HuH-7 (cell line): ENCODE measurements at regions not wholly inside any gene's neighbourhood (a gene's known extent, or its start where the extent isn't known, plus 50 kb on each side); places are given as distances from the start of the nearest gene placed in this dataset.

Source experiments
- DNase-seq: peaks from one replicate; pipeline ENCODE4 v3.0.0; 2011; ENCODE audit warnings: low spot score

GRCh38 chr5:111869681-111870080 lies 112.7 kb upstream of the NREP start:
- DNase-seq, result no peak

DNA sequence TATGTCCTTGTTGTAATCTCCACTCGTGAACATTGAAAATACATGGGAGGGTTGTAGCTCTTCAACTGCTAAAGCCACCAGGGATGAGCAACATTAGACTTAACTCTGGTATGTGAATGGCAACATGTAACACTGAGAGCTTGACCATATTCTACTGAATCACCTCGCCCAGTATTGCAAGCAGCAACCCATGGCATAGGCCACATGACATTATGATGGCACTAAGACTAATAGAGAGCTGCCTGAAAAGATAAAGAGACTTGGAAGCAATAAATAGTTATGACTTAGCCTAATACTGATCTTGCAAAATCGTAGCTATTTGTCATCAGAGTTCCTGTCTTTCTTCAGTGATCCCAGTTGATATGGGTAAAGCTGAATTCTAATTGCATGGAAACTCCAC lies 108.4 kb upstream of the NREP start:
- DNase-seq, result no peak

GRCh38 chr5:111863801-111864200 lies 106.8 kb upstream of the NREP start:
- DNase-seq, result no peak

- DNase-seq, result no peak
These were observed 102.7 kb upstream of the NREP start for GRCh38 chr5:111859533-111860270.

DNA sequence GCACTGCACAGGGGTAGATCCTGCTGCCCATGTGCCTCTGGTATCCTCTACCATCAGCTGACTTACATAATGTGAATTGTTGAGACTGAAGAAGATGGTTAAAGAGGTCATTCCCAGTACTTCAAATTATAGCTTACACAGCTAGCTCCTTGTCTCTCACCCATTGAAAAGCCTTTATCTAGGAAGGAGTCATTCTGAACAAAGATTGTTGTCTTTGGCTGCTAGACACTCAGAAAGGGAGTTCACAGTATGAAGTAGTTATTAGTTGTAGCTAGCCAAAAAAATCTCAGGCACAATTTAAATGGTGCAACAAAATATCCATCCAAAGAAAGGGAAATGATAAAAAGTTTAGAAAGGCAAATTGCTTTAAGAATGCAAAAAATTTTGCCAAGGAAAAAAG lies 102.0 kb upstream of the NREP start:
- no peak for DNase-seq

DNA sequence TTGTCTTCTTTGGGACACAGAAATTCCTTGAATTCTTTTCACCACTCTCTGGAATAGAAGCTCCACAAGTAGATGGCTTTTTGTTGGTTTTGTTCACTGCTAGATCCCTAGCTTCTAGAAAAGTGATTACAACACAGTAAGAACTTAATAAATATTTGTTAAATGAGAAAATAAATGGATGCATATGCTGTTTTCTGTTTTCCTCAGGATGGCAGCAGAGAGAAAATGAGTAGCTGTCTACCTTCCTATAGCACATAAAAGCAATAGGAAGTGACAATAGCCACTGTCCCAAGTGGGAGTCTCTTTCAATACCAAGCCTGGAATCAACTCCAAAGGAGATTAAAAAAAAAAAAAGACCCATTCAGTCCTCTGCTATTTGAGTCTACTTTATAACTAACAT lies 100.6 kb upstream of the NREP start:
- no peak for DNase-seq

DNA sequence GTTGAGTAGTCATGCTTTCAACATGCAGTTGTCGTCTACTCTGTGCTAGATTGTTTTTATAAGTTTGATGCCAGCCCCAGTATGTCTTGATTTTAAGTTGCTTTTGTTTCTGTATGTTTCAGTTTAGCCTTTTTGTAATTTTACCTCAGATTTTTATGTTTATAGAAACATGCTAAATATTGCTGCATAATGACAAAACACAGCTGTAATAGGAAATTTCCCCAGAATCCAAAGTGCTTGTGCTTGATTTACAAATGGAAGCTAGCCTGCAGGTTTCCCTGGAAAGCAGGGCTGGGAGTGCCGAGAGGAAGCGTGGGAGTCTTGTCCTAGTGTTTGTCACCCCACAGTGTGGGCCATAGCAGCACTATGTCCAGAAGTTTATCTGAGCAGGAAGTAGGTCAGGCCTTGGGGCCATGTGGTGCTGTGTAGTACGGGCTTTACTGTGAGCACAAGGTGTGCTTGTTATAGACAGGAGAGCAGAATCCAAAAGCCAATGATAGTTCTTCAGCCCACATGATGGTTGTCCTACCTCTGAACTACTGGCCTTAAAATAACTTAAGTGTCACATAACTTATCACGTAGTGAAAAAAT lies 100.0 kb upstream of the NREP start:
- DNase-seq, result no peak

- no peak for DNase-seq
These were observed 98.4 kb upstream of the NREP start for GRCh38 chr5:111855356-111855755.

- DNase-seq, result no peak
These were observed 97.2 kb upstream of the NREP start for GRCh38 chr5:111854186-111854585.

- no peak for DNase-seq
These were observed 96.8 kb upstream of the NREP start for GRCh38 chr5:111853748-111854147.

DNA sequence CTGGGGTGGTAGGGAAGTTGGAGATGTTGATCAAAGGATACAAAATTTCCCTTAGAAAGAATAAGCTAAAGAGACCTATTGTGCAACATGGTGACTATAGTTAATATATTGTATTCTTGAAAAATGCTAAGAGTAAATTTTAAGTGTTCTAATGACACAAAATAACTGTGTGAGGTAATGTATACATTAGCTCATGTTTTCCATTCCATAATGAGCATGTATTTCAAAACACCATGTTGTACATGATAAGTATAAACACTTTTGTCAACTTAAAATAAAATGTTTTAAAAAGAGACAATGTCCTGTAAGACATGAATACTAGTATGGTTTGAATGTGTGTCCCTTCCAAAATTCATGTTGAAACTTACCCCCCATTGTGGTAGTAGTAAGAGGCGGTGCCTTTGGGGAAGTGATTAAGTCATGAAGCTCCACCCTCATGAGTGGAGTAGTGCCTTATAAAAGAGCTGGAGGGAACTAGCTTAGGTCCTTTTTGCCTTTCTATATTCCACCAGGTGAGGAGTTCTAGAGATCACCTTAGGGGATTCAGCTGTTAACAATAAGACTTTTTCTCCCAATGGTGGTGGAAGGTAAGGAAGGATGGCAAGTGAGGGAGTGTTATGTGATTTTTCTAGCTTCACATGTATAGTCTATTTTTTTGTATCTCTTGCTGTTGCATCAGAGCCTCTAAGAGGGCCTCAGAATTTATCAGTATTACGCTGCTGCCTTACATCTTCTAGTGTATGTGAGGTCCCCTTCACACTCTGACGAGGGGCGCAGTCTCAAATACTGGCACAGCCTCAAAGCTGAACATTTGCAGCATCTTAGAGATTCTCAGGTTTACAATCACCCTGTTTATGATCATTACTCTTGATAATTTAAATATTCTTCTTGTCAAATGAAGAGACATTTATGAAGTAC lies 94.9 kb upstream of the NREP start:
- no peak for DNase-seq

GRCh38 chr5:111848476-111848875 lies 91.5 kb upstream of the NREP start:
- DNase-seq, result no peak

GRCh38 chr5:111847052-111847925 lies 90.3 kb upstream of the NREP start:
- DNase-seq, result no peak

GRCh38 chr5:111840036-111840674 lies 83.2 kb upstream of the NREP start:
- DNase-seq, result no peak

DNA sequence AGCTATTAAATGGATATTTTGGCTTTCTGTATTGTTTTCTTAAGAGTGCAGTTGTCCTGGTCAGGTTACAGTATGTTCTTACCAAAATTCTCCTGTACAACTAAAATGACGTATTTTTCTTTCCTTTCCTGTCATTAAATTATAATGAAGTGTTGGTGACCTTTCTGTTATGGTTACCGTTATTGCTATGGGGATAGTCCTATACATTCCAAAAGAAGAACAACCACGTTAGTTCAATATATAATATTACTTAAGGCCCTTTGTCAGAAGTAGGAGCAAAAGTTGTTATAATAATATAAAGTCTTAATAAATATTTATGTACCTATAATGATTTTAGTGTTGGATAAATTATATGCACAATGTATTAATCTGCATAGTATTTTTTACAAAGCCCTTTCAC lies 82.4 kb upstream of the NREP start:
- no peak for DNase-seq

DNA sequence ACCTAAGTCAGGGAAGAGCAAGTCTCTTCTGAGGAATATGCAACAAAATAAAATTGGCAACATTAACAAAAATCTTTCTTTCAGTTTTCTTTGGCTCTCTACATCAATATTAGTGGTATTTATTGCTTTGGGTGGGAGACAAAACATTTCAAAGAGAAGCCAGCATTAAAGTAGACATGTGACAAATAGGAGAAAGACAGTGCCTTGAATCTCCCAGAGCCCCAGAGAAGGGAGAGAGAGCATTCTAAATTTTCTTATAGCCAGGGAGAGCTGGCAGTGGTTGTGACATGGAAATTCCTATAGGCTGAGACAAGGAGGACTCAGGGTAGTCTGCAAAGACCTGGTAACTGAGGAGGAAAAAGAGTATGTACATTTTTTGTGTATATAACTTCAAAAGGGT lies 79.4 kb upstream of the NREP start:
- no peak for DNase-seq

DNA sequence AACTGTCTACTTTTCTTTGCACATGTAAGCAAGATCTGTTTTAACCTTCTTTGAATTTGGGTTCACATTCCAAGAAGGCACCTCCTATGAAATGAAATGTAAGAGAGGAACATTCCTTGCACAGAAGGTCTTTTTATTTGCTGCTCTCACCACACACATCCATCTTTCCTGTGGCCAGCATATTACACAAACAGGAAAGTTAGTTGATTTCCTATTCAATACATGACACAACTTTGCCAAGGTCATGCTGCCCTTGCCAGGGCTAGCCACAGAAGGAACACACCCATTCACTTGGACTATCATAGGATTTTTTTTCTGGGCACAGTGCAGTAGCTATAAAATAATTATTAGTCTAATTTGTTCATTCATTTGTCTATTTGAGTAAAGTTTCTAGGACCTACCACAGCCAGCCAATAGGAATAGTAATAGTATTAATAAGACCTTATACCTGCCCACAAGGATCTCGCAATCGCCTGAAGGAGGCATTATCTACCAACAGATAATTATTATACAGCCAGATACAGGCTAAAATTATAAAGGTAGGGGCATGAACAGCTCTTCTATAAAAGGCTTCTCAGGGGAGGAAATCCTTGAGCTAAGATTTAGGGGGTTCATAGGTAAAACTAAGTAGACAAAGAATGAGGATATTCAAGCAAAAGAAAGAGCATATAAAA lies 78.1 kb upstream of the NREP start:
- DNase-seq, result no peak

- DNase-seq, result no peak
These were observed 73.3 kb upstream of the NREP start for GRCh38 chr5:111830333-111830732.

- no peak for DNase-seq
These were observed 72.7 kb upstream of the NREP start for GRCh38 chr5:111829701-111830100.

DNA sequence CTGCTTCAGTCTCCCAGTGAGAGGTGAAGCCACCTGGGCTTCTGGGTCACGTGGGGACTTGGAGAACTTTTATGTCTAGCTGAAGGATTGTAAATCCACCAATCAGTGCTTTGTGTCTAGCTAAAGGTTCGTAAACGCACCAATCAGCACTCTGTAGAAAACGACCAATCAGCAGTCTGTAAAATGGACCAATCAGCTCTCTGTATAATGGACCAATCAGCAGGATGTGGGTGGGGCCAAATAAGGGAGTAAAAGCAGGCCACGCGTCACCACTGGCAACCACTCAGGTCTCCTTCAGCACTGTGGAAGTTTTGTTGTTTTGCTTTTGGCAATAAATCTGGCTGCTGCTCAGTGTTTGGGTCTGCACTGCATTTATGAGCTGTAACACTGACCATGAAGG lies 69.1 kb upstream of the NREP start:
- DNase-seq, result no peak

DNA sequence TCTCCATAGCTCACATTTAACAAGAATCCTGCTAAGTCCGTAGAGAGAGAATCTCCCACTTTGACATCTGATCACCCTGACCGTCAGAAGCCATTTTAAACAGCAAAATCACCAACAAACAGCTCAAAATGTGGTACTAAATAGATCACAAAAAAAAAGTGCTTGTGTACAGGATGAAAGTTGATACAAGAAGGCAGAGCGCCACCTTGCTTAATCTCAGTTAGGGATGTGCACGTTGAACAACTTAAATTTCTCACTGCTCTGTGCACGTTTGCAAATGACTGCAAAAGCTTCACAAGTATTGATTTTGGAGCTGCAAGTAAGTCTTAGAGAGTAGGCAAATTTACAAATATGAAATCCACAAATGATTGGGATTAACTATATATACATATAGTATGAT lies 63.1 kb upstream of the NREP start:
- no peak for DNase-seq
